GM21381 (cell line): ENCODE measurements at regions not wholly inside any gene's neighbourhood (a gene's known extent, or its start where the extent isn't known, plus 50 kb on each side); places are given as distances from the start of the nearest gene placed in this dataset.
"Not testable (repeated sequence)": the region's sequence is repeated elsewhere in the genome, so short reads cannot be mapped to it uniquely, and the experiment has no call there.

Experiments used
- ATAC-seq: cut with Tn5 transposase; IDR thresholded peaks from one replicate; pipeline ENCODE4 v1.9.1; 2021; ENCODE audit warnings: mild to moderate bottlenecking, moderate library complexity; ENCODE audit not compliant: unreplicated experiment

DNA sequence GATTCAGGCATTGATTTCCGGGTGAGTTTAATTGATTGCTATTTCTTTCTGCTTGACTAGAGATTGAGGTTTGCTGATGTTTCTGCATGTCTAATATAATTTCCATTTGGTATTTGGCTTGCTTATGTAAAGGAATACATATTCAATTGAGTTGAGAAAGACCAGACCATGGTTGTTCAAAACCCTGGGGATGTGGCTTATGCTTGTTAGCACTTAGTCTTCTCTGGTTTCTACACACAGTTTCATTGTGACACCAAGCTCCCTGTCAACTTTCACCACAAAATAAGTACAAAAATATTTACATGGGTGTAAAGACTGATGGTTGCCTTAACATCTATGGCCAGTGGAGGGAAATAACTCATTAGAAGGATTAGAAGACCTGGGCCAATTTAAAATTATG is 209.6 kb downstream of the CDH26 start:
- no peak for ATAC-seq

DNA sequence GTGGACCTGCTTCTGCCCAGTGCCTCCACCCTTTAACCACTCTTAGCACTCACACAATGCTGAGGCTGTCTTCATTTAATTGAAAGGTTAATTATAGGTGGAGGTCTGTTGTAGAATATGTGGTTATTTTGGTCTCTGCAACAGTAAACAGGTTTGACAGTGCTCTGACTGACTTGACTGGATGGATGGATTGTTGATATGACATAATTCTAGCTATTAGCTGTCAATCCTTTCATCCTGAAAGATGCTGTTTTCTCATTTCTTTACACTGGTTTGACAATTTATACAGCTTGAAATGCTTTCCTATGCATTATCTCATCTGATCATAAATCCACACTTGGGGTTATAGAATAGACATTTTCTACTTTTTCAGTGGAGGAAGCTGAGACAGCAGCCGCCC is 210.7 kb downstream of the CDH26 start:
- ATAC-seq, result no peak

DNA sequence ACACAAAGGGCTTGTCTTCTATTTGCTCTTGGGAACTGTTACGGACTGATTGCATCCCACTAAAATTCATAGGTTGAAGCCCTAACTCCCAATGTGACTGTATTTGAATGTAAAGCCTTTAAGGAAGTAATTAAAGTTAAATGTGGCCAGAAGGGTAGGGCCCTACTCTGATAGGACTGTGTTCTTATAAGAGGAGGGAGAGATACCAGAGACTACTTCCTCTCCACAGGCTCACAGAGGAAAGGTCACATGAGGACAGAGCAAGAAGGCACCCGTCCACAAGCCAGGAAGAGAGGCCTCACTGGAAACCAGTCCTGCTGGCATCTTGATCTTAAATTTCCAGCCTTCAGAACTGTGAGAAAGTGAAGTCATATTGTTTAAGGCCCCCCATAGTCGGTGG is 211.9 kb downstream of the CDH26 start:
- ATAC-seq, result no peak

DNA sequence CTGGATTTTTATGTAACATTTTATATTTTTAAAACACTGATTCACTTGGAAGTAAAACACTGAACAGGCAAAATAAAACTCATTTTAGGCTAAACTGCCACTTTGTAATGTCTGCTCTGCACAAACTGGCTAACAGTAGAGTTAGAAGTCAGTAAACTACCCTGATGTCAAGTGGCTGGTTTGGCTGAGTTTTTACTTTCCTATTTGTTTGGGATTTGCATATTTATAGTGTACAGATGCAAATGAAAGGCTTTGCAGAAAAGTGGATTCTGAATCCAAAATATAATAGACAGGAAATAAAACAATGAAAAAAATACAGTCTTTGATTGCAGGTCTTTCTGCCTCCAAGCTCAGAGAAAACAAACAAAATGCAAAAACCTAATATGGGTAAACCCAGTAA is 213.1 kb downstream of the CDH26 start:
- ATAC-seq, result no peak

GRCh38 chr20:60171738-60172137 is 213.5 kb downstream of the CDH26 start:
- ATAC-seq, result no peak

- ATAC-seq, result no peak
Observed at GRCh38 chr20:60172346-60172984, 214.2 kb downstream of the CDH26 start.

- ATAC-seq, result no peak
Observed at GRCh38 chr20:60177080-60177479, 218.9 kb downstream of the CDH26 start.

DNA sequence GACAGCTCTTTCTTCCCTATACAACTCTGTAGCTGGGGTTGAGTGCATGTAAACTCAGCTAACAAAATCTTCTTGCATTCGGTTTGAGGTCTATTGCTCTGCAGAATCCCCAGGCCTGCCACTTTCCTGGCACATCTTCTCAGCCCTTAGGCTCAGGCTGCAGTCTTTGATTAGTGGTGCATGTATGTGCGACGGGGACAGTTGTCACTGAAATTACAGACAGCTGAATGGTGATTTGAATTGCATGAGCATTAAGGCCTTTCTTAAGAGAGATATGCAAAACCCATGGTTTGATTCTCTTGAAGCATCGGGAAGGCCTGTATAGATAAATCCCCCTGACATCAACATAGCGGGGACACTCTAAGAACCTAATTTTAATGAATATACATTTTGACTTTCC is 222.8 kb downstream of the CDH26 start:
- no peak for ATAC-seq

DNA sequence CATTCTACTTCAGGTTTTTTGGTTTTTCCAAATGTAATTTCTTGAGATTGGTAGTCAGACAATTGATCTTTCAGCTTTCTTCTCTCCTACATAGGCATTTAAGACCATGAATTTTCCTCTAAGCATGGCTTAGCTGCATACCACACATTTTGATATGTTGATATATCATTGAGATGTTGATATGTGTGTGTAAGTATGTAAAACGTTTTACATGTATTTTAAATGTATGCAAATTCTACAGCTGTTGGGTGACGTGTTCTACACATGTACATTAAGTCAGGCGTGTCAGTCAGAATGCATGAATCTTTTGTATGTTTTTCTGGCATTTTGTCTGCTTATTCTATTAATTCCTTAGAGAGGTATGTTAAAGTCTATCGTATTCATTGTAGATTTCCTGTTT is 228.2 kb downstream of the CDH26 start:
- ATAC-seq, result no peak

- no peak for ATAC-seq
Observed at GRCh38 chr20:60187683-60188082, 229.5 kb downstream of the CDH26 start.

- ATAC-seq, result no peak
Observed at GRCh38 chr20:60191014-60191413, 232.8 kb downstream of the CDH26 start.

DNA sequence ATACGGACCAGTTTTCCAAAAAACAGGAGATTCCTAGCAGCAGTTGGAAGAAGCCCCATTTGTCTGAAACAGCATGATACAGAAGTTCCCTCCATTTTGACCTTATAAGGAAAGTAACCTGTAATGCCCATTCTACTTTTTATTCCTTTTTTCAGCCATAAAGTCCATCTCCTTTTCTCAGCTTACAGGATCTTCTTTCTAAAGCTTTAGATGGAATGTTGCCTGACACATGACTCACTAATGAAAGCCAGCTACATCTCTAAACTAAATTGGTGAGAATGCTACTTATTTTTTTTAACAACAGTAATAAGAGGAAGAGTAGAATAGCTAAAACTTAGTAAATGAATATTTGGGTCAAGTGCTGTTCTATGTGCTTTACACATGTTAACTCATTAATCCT is 234.1 kb downstream of the CDH26 start:
- no peak for ATAC-seq

DNA sequence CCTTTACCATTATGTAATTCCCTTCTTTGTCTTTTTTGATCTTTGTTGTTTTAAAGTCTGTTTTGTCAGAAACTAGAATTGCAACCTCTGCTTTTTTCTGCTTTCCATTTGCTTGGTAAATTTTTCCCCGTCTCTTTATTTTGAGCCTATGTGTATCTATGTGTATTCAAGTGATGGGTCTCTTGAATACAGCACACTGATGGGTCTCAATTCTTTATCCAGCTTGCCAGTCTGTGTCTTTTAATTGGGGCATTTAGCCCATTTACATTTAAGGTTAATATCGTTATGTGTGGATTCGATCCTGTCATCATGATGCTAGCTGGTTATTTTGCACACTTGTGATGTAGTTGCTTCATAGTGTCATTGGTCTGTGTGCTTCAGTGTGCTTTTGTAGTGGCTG is 240.9 kb downstream of the CDH26 start:
- not testable (repeated sequence) for ATAC-seq

GRCh38 chr20:60199866-60200265 is 241.6 kb downstream of the CDH26 start:
- no peak for ATAC-seq

DNA sequence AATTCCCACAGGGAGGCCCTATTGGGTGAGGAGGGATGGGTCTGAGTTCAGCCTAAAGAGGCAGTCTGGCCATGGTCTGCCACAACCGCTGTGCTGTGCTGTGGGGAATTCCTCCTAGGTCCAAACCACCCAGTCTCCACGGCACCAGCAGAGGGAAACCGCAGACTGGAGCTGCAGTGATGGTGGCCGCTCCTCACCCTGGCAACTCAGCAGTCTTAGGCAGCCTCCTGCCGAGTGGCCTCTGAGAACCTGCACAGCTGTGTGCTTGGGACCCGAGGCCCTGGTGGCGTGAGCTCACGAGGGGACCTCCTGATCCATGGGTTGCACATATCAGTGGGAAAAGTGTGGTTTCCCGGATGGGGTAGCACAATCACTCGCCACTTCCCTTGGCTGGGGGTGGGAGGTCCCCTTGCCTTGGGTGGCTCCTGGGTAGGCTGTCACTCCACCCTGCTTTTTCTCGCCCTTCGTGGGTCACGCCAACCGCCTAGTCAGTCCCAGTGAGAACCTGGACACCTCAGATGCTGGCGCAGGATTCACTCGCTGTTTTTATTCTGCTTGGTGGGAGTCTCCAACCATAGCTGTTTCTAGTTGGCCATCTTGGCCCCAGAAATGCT is 242.2 kb downstream of the CDH26 start:
- no peak for ATAC-seq

DNA sequence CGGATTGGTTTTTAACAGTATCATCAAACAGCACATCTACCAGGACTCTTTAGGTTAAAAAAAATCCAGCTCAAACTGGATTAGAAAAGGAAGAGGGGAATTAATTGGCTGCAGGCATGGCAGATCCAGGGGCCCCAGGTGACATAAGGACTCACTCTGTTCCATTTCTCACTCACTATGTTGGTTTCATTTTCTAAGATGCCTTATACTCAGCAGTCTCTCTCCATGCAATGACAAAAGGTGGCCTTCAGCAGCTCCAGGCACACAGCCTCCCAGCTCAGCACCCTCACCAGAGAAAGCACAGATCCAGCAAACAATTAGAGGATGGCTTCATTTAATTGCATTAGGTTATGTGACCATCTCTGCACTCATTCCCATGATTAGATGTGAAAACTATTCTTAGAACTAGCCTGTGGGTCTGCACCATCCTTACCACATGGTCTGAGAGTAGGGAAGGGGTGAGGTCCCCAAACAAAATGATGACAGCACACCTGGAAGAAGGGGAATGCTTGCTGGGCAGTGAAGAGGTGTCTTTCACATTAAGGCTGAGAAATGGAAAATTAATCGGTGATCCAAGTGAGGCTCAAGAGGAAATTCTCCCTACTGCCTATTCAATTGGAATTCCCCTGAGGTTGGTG is 243.1 kb downstream of the CDH26 start:
- ATAC-seq, result no peak

DNA sequence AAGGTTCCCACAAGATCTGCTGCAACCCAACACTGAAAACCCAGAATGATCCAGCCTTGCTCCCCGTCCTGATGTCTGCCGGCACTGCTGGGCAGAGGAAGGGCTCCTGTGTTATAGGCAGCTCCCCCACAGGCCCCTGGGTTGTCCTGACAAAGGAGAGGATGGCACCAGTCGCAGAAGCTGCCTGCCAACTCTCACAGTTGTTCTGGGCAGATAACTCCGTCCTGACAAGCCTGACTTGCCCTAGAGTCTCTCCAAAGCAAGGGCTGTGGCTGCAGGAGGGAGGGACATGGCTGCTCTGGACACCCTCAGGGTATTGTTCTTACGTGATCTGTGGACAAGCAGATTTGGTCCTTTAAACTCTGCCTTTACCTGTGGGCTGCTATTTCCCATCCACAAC is 243.8 kb downstream of the CDH26 start:
- no peak for ATAC-seq

GRCh38 chr20:60203451-60203850 is 245.2 kb downstream of the CDH26 start:
- ATAC-seq, result no peak

GRCh38 chr20:60204601-60205000 is 246.4 kb downstream of the CDH26 start:
- no peak for ATAC-seq

GRCh38 chr20:60206259-60206658 is 248.0 kb downstream of the CDH26 start:
- no peak for ATAC-seq

DNA sequence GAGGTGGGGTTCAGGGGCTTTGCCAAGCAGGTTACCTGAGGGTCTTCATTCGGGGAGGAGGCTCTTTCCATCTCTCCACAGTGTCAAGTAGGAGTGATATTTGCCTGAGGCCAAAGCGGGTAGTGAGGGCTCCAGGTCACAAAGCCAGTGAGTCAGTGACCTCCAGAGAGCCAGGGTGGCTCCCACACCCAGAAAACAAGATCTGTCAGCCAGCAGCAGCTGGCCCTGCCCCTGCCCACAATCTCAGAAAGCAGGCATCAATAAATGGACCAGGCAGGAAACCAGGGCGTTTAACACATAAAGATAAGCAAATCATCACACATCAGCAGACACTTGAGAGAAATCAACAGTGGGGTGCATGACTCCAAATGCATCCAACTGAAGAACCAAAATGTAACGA is 250.8 kb downstream of the CDH26 start:
- ATAC-seq, result no peak

DNA sequence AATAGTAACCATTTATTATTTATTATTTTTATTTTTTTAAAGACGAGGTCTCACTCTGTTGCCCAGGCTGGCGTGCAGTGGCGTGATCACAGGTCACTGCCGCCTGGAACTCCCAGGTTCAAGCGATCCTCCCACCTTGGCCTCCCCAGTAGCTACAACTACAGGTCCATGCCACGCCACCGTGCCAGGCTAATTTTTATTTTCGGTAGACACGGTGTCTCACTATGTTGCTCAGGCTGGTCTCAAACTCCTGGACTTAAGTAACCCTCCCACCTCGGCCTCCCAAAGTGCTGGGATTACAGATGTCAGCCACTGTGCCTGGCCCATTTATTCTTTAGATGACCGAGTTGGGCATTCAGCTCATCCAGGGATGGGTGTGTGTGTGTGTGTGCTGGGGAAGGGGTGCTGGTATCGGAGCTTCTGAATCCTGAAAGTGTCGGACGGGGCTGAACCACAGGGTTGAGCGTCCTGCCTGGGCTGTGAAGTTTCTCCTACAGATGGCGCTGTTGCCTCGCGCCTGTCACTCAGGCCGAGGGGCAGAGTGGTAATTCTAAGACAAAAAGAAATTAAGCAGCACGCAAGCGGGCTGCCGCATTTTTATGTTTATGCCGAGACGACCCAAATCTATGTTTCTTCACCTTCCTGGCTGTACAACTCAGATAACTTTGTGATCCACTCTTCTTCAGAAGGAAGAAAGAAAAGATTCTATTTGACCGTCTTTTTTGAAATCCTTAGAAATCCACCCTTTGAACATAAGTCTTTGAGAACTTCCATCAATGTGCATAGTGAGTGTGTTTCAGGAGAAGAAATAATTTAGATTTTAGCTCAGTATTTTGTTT is 252.8 kb downstream of the CDH26 start:
- ATAC-seq, result peak; percentile 76
